ENCODE measurements at regions not wholly inside any gene's neighbourhood (a gene's known extent, or its start where the extent isn't known, plus 50 kb on each side); places are given as distances from the start of the nearest gene placed in this dataset.

GRCh38 chr14:56894591-56894991 is 84.3 kb upstream of the OTX2 start (continued):
- no peak for TF ChIP-seq ZNF425 (CRISPR knock-in tag; conservative IDR thresholded peaks at IDR 0.05)
- TF ChIP-seq OVOL2 (CRISPR knock-in tag; IDR thresholded peaks at IDR 0.05; ENCODE audit: borderline replicate concordance): no peak
- TF ChIP-seq GRHL2 (CRISPR knock-in tag; IDR thresholded peaks at IDR 0.05; ENCODE audit: insufficient replicate concordance, severe bottlenecking): no peak
- no peak for TF ChIP-seq FOXP1 (CRISPR knock-in tag; IDR thresholded peaks at IDR 0.05; ENCODE audit: borderline replicate concordance)
- TF ChIP-seq USF2 (CRISPR knock-in tag; IDR thresholded peaks at IDR 0.05): no peak
- peak; percentile 74 for TF ChIP-seq FOXK1 (CRISPR knock-in tag; IDR thresholded peaks at IDR 0.05)
- no peak for TF ChIP-seq ZNF423 (CRISPR knock-in tag; IDR thresholded peaks at IDR 0.05)
- TF ChIP-seq ZNF232 (CRISPR knock-in tag; IDR thresholded peaks at IDR 0.05): no peak
- TF ChIP-seq ELF4 (CRISPR knock-in tag; IDR thresholded peaks at IDR 0.05; ENCODE audit: low read depth): no peak
- no peak for TF ChIP-seq TP53 (CRISPR knock-in tag; IDR thresholded peaks at IDR 0.05)
- no peak for TF ChIP-seq RORB (CRISPR knock-in tag; IDR thresholded peaks at IDR 0.05)
- 0 out of 2 replicates have a peak, but pooled peaks have one; percentile 43 for TF ChIP-seq ZMAT4 (CRISPR knock-in tag; IDR thresholded peaks at IDR 0.05)
- TF ChIP-seq ATF1 (CRISPR knock-in tag; IDR thresholded peaks at IDR 0.05): no peak
- no peak for TF ChIP-seq NR3C1 (CRISPR knock-in tag; conservative IDR thresholded peaks at IDR 0.05; ENCODE audit: low read depth)
- TF ChIP-seq MXD4 (CRISPR knock-in tag; IDR thresholded peaks at IDR 0.05; ENCODE audit: borderline replicate concordance): no peak
- no peak for TF ChIP-seq ESRRA (CRISPR knock-in tag; IDR thresholded peaks at IDR 0.05; ENCODE audit: borderline replicate concordance)
- peak; percentile 52; the same call in 1 of the 2 replicates for TF ChIP-seq ZNF281 (CRISPR knock-in tag; IDR thresholded peaks at IDR 0.05)
- peak; percentile 58; the same call in 1 of the 2 replicates for TF ChIP-seq ETV6 (CRISPR knock-in tag; IDR thresholded peaks at IDR 0.05)
- no peak for TF ChIP-seq TCF7 (CRISPR knock-in tag; IDR thresholded peaks at IDR 0.05; ENCODE audit: low read depth)
- no peak for TF ChIP-seq GABPB1 (CRISPR knock-in tag; IDR thresholded peaks at IDR 0.05)
- TF ChIP-seq CTCF (IDR thresholded peaks at IDR 0.05): no peak
- TF ChIP-seq E2F4 (CRISPR knock-in tag; IDR thresholded peaks at IDR 0.05; ENCODE audit: borderline replicate concordance, low read depth): no peak
- no peak for TF ChIP-seq NFATC4 (CRISPR knock-in tag; IDR thresholded peaks at IDR 0.05)
- no peak for TF ChIP-seq ZNF396 (CRISPR knock-in tag; IDR thresholded peaks at IDR 0.05; ENCODE audit: borderline replicate concordance)
- TF ChIP-seq MYBL2 (CRISPR knock-in tag; IDR thresholded peaks at IDR 0.05): 0 out of 2 replicates have a peak, but pooled peaks have one; percentile 51
- TF ChIP-seq NFE2L1 (CRISPR knock-in tag; IDR thresholded peaks at IDR 0.05): peak; percentile 74; the same call in 1 of the 2 replicates
- no peak for TF ChIP-seq NFYB (CRISPR knock-in tag; conservative IDR thresholded peaks at IDR 0.05; ENCODE audit: low read depth)
- no peak for TF ChIP-seq ZNF532 (CRISPR knock-in tag; IDR thresholded peaks at IDR 0.05; ENCODE audit: borderline replicate concordance)

Data from WTC11 (cell line).